ENCODE measurements at regions not wholly inside any gene's neighbourhood (a gene's known extent, or its start where the extent isn't known, plus 50 kb on each side); places are given as distances from the start of the nearest gene placed in this dataset.

- TF ChIP-seq CTCF (IDR thresholded peaks at IDR 0.05) (no peak), CREM (CRISPR knock-in tag; IDR thresholded peaks at IDR 0.05) (no peak), MAX (CRISPR knock-in tag; IDR thresholded peaks at IDR 0.05) (no peak), E2F4 (CRISPR knock-in tag; IDR thresholded peaks at IDR 0.05; ENCODE audit: borderline replicate concordance, low read depth) (no peak), ESRRA (CRISPR knock-in tag; IDR thresholded peaks at IDR 0.05; ENCODE audit: borderline replicate concordance) (no peak), OVOL2 (CRISPR knock-in tag; IDR thresholded peaks at IDR 0.05; ENCODE audit: borderline replicate concordance) (no peak), NR1H2 (CRISPR knock-in tag; IDR thresholded peaks at IDR 0.05) (no peak), ZNF138 (CRISPR knock-in tag; conservative IDR thresholded peaks at IDR 0.05) (no peak)
- TF ChIP-seq, protein P1, sequence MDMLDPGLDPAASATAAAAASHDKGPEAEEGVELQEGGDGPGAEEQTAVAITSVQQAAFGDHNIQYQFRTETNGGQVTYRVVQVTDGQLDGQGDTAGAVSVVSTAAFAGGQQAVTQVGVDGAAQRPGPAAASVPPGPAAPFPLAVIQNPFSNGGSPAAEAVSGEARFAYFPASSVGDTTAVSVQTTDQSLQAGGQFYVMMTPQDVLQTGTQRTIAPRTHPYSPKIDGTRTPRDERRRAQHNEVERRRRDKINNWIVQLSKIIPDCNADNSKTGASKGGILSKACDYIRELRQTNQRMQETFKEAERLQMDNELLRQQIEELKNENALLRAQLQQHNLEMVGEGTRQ (CRISPR knock-in tag; IDR thresholded peaks at IDR 0.05) = no peak
- TF ChIP-seq, protein P2, sequence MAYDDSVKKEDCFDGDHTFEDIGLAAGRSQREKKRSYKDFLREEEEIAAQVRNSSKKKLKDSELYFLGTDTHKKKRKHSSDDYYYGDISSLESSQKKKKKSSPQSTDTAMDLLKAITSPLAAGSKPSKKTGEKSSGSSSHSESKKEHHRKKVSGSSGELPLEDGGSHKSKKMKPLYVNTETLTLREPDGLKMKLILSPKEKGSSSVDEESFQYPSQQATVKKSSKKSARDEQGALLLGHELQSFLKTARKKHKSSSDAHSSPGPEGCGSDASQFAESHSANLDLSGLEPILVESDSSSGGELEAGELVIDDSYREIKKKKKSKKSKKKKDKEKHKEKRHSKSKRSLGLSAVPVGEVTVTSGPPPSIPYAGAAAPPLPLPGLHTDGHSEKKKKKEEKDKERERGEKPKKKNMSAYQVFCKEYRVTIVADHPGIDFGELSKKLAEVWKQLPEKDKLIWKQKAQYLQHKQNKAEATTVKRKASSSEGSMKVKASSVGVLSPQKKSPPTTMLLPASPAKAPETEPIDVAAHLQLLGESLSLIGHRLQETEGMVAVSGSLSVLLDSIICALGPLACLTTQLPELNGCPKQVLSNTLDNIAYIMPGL (CRISPR knock-in tag; IDR thresholded peaks at IDR 0.05) = no peak
Measured at GRCh38 chr3:177773717-177774116, 576.4 kb upstream of the TBL1XR1 start.
